ENCODE measurements at regions not wholly inside any gene's neighbourhood (a gene's known extent, or its start where the extent isn't known, plus 50 kb on each side); places are given as distances from the start of the nearest gene placed in this dataset.

GRCh38 chr4:181761156-181761555, 482.0 kb upstream of the TENM3 start:
- TF ChIP-seq CTCF (IDR thresholded peaks at IDR 0.05 in 4 of 5, conservative IDR thresholded peaks at IDR 0.05 in 1 of 5) = no peak
- no peak for TF ChIP-seq POLR2A (IDR thresholded peaks at IDR 0.05)

All from gastrocnemius medialis (tissue), 4 donors.